Prostate gland (tissue), 2 donors: ENCODE measurements at regions not wholly inside any gene's neighbourhood (a gene's known extent, or its start where the extent isn't known, plus 50 kb on each side); places are given as distances from the start of the nearest gene placed in this dataset.

Experiments
- DNase-seq: peaks from one replicate; pipeline ENCODE4 v3.0.0-alpha.2; 2019; ENCODE audit warnings: low spot score
- H3K27ac ChIP-seq, 2 donors: fragments of 200-600 bp; sonication (generic); 2 replicates each; pipeline ENCODE4 v1.5.1; 2017 to 2019
- H3K27me3 ChIP-seq: fragments of 200-600 bp; sonication (generic); replicated peaks from 2 replicates; pipeline ENCODE4 v1.5.1; 2019; ENCODE audit not compliant: insufficient read depth
- H3K36me3 ChIP-seq, 2 donors: fragments of 200-600 bp; sonication (generic); 1 replicate in 1 of 2; 2 replicates in 1 of 2; pipeline versions ENCODE4 v1.5.1 to v1.8.1; 2017 to 2019
- H3K4me1 ChIP-seq: fragments of 200-600 bp; sonication (generic); replicated peaks from 2 replicates; pipeline ENCODE4 v1.5.1; 2019
- H3K4me3 ChIP-seq, 2 donors: fragments of 200-600 bp; sonication (generic); 2 replicates each; pipeline ENCODE4 v1.5.1; 2017 to 2019
- H3K9me3 ChIP-seq: fragments of 200-600 bp; sonication (generic); 2 replicates; pipeline ENCODE4 v1.5.1; 2017
- POLR2A ChIP-seq: fragments of 450-650 bp; IDR thresholded peaks from one replicate; pipeline ENCODE4 v1.6.1; 2016; ENCODE audit warnings: antibody characterized with exemption, mild to moderate bottlenecking
- POLR2AphosphoS5 ChIP-seq: sonication (generic); formaldehyde crosslinking; IDR thresholded peaks from one replicate; pipeline ENCODE4 v1.6.1; 2017; ENCODE audit warnings: antibody characterized with exemption
- WGBS: methylation state at CpG from one replicate; pipeline ENCODE4 v1.1.5; 2018; 5-methylcytosine and 5-hydroxymethylcytosine counted together
- intact Hi-C: fragments of 100-400 bp; cut with DNase I; formaldehyde crosslinking; loops from one replicate; pipeline ENCODE4 v1.14.2; 2022
- TF ChIP-seq, protein P1 (sequence below), 4 experiments: fragments of 200-600 bp in 2 of 4; fragments of 450-650 bp in 2 of 4; sonication (generic) in 2 of 4; IDR thresholded peaks; 1 replicate in 3 of 4; 2 replicates in 1 of 4; pipeline ENCODE4 v1.5.1; 2016 to 2019; ENCODE audit warnings: antibody characterized with exemption in 4 of 4, mild to moderate bottlenecking in 2 of 4, moderate library complexity in 2 of 4

DNA sequence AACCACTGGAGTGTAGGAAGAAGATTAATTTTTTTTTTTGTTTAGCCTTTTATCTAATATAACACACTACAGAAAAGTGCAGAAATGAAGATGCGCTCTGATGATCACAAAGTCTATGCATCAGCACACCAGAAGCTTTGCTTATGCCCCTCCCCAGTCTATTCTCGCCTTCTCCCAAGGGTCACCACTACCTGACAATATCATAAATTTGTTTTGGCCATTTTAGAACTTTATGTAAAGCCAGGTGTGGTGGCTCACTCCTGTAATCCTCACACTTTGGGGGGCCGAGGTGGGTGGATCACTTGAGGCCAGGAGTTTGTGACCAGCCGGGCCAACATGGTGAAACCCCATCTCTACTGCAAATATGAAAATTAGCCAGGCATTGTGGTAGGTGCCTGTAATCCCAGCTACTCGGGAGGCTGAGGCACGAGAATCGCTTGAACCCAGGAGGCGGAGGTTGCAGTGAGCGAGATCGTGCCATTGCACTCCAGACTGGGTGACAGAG, 231.3 kb downstream of the FOXD2 start:
- 91% methylated on average over 10 of the region's 10 CpGs for WGBS
- TF ChIP-seq POLR2A: no peak
- no peak for TF ChIP-seq POLR2AphosphoS5
- TF ChIP-seq, protein P1, sequence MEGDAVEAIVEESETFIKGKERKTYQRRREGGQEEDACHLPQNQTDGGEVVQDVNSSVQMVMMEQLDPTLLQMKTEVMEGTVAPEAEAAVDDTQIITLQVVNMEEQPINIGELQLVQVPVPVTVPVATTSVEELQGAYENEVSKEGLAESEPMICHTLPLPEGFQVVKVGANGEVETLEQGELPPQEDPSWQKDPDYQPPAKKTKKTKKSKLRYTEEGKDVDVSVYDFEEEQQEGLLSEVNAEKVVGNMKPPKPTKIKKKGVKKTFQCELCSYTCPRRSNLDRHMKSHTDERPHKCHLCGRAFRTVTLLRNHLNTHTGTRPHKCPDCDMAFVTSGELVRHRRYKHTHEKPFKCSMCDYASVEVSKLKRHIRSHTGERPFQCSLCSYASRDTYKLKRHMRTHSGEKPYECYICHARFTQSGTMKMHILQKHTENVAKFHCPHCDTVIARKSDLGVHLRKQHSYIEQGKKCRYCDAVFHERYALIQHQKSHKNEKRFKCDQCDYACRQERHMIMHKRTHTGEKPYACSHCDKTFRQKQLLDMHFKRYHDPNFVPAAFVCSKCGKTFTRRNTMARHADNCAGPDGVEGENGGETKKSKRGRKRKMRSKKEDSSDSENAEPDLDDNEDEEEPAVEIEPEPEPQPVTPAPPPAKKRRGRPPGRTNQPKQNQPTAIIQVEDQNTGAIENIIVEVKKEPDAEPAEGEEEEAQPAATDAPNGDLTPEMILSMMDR (IDR thresholded peaks at IDR 0.05): no peak
- no peak overlapping the region for H3K4me3 ChIP-seq
- H3K9me3 ChIP-seq: no peaks in the 10 kb centered on the region
- H3K36me3 ChIP-seq: no peaks in the 10 kb centered on the region
- no peak overlapping the region for H3K27ac ChIP-seq
- intact Hi-C loops: no loop called here
- H3K27me3 ChIP-seq: no peaks in the 10 kb centered on the region
- no peaks in the 10 kb centered on the region for H3K4me1 ChIP-seq
- DNase-seq: no peak

DNA sequence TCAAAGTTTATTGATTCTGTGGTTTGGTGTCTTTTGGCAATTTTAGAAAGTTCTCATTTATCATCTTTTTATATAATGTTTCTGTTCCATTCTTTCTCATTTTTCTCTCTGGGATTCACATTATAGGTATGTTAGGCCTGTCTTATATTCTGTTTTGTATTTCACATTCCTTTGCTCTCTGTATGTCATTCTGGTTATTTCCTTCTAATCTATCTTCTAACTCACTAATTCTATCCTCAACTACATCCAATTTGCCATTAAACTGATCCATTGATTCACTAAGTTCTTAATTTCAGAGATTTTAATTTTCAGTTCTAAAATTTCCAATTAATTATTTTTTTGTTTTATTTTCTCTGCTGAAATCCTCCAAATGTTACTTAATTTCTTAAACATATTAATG, 234.8 kb downstream of the FOXD2 start:
- H3K27me3 ChIP-seq: no peaks in the 10 kb centered on the region
- no peaks in the 10 kb centered on the region for H3K4me1 ChIP-seq
- no peaks in the 10 kb centered on the region for H3K9me3 ChIP-seq
- H3K4me3 ChIP-seq: no peak overlapping the region
- H3K27ac ChIP-seq: no peak overlapping the region
- no peak for TF ChIP-seq POLR2A
- TF ChIP-seq, protein P1 (IDR thresholded peaks at IDR 0.05): no peak
- TF ChIP-seq POLR2AphosphoS5: no peak
- no peaks in the 10 kb centered on the region for H3K36me3 ChIP-seq
- no peak for DNase-seq
- intact Hi-C loops: no loop called here

DNA sequence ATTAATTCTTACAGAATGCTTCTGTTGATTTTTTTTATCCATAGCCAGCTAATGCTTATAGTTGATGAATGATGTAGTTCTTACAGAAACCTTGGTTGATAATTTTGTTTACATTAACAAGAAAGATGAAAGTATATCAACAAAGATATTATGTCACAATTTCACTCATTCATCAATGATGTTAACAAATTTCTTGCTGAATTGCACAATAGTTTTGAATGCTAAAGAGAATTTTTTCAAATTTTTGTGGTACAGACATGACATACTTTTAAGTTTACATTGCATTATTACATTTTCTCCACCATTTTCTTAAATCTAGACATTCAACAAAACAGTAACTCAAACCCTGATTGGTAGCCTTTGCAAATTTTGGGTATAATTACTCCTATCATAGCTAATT, 236.3 kb downstream of the FOXD2 start:
- no peaks in the 10 kb centered on the region for H3K36me3 ChIP-seq
- no peak overlapping the region for H3K27ac ChIP-seq
- H3K9me3 ChIP-seq: no peaks in the 10 kb centered on the region
- TF ChIP-seq, protein P1 (IDR thresholded peaks at IDR 0.05): no peak
- TF ChIP-seq POLR2AphosphoS5 (no peak), POLR2A (no peak)
- H3K27me3 ChIP-seq: no peaks in the 10 kb centered on the region
- H3K4me3 ChIP-seq: no peak overlapping the region
- no peaks in the 10 kb centered on the region for H3K4me1 ChIP-seq
- no peak for DNase-seq
- intact Hi-C loops: no loop called here

DNA sequence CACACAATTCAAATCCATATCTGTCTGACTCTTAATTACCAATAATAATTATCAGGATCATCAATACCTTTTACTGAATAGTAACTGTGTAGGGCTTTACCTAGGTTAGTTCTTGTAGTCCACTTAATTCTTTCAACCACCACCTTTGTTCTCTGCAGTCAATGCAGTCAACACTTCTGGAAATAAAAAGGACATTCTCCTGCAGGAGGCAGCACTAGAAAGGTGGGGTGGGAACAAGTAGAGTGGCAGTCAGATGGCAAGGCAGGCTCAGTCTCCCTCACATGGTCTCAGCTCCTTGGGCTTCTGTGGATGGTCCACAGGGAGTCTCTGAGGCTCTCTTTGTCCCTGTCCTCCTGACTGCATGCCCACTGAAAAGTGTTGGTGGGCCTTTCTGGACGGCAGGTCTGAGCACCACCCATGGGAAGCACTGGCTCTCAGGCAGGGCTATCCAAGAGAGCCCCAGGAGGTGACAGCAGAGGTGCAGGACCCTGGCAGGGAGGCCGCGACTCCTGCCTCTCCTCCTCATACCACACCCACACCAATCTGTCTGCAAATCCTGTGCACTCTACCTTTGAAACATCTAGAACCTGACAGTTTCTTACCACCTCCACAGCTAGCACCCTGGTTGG, 237.3 kb downstream of the FOXD2 start:
- DNase-seq: no peak
- no peaks in the 10 kb centered on the region for H3K27me3 ChIP-seq
- H3K4me1 ChIP-seq: no peaks in the 10 kb centered on the region
- H3K4me3 ChIP-seq: no peak overlapping the region
- WGBS: 96% methylated on average over 3 of the region's 3 CpGs
- no peak overlapping the region for H3K27ac ChIP-seq
- no peaks in the 10 kb centered on the region for H3K36me3 ChIP-seq
- H3K9me3 ChIP-seq: no peaks in the 10 kb centered on the region
- TF ChIP-seq POLR2A: no peak
- intact Hi-C loops: no loop called here

DNA sequence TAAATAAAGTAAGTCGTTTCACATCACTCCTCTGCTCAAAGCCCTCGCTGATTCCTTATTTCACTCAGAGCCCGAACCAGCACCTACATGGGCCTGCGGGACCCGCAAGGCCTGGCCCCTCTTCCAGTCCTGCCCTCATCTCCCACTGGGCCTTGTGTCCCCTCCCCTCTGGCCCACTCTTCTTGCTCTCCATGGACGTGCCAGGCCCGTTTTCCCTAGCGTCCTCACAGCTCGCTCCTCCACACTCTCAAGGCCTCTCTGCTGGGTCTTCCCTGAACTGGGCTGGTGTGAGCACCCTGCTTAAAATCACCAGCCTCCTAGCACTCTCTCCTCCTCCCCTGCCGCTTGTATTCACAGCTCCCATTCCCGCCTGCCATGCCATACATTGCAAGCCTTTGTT, 237.9 kb downstream of the FOXD2 start:
- Histone ChIP-seq H3K36me3 (no peaks in the 10 kb centered on the region), H3K9me3 (no peaks in the 10 kb centered on the region), H3K4me1 (no peaks in the 10 kb centered on the region), H3K27ac (no peak overlapping the region), H3K4me3 (no peak overlapping the region), H3K27me3 (no peaks in the 10 kb centered on the region)
- no peak for DNase-seq
- TF ChIP-seq POLR2AphosphoS5 (no peak), POLR2A (no peak)
- TF ChIP-seq, protein P1 (IDR thresholded peaks at IDR 0.05): no peak
- WGBS: 96% methylated on average over 11 of the region's 11 CpGs
- intact Hi-C loops: no loop called here
